DMS79 (cell line): ENCODE measurements at regions not wholly inside any gene's neighbourhood (a gene's known extent, or its start where the extent isn't known, plus 50 kb on each side); places are given as distances from the start of the nearest gene placed in this dataset.
"Not testable (repeated sequence)": the region's sequence is repeated elsewhere in the genome, so short reads cannot be mapped to it uniquely, and the experiment has no call there.

Experiments
- DNase-seq: peaks from one replicate; lab custom pipeline; 2025; lab: John Stamatoyannopoulos, UW

GRCh38 chr3:10706156-10706739, 109.8 kb upstream of the SLC6A11 start:
- DNase-seq = no peak

GRCh38 chr3:10706740-10707399, 109.2 kb upstream of the SLC6A11 start:
- no peak for DNase-seq

GRCh38 chr3:10707400-10708215, 108.4 kb upstream of the SLC6A11 start:
- DNase-seq = no peak

GRCh38 chr3:10708216-10708893, 107.7 kb upstream of the SLC6A11 start:
- DNase-seq = no peak

- no peak for DNase-seq
Observed at GRCh38 chr3:10709110-10709781, 106.8 kb upstream of the SLC6A11 start.

GRCh38 chr3:10712121-10712520, 103.9 kb upstream of the SLC6A11 start:
- no peak for DNase-seq

GRCh38 chr3:10713656-10714055, 102.4 kb upstream of the SLC6A11 start:
- DNase-seq = no peak

GRCh38 chr3:10715886-10716285, 100.1 kb upstream of the SLC6A11 start:
- no peak for DNase-seq

GRCh38 chr3:10716964-10717363, 99.1 kb upstream of the SLC6A11 start:
- no peak for DNase-seq

- DNase-seq = no peak
Observed at GRCh38 chr3:10717756-10718155, 98.3 kb upstream of the SLC6A11 start.

GRCh38 chr3:10721101-10721500, 94.9 kb upstream of the SLC6A11 start:
- DNase-seq = no peak

- DNase-seq = no peak
Observed at GRCh38 chr3:10722911-10723310, 93.1 kb upstream of the SLC6A11 start.

- no peak for DNase-seq
Observed at GRCh38 chr3:10723991-10724390, 92.0 kb upstream of the SLC6A11 start.

- no peak for DNase-seq
Observed at GRCh38 chr3:10725067-10725466, 91.0 kb upstream of the SLC6A11 start.

- DNase-seq = no peak
Observed at GRCh38 chr3:10725846-10726245, 90.2 kb upstream of the SLC6A11 start.

GRCh38 chr3:10726787-10727186, 89.2 kb upstream of the SLC6A11 start:
- DNase-seq = no peak

GRCh38 chr3:10729439-10729838, 86.6 kb upstream of the SLC6A11 start:
- DNase-seq = no peak

- DNase-seq = no peak
Observed at GRCh38 chr3:10732292-10732691, 83.7 kb upstream of the SLC6A11 start.

- DNase-seq = no peak
Observed at GRCh38 chr3:10733297-10733696, 82.7 kb upstream of the SLC6A11 start.

GRCh38 chr3:10736444-10736843, 79.6 kb upstream of the SLC6A11 start:
- not testable (repeated sequence) for DNase-seq

GRCh38 chr3:10737785-10738184, 78.2 kb upstream of the SLC6A11 start:
- DNase-seq = no peak
